ENCODE measurements at regions not wholly inside any gene's neighbourhood (a gene's known extent, or its start where the extent isn't known, plus 50 kb on each side); places are given as distances from the start of the nearest gene placed in this dataset.

DNA sequence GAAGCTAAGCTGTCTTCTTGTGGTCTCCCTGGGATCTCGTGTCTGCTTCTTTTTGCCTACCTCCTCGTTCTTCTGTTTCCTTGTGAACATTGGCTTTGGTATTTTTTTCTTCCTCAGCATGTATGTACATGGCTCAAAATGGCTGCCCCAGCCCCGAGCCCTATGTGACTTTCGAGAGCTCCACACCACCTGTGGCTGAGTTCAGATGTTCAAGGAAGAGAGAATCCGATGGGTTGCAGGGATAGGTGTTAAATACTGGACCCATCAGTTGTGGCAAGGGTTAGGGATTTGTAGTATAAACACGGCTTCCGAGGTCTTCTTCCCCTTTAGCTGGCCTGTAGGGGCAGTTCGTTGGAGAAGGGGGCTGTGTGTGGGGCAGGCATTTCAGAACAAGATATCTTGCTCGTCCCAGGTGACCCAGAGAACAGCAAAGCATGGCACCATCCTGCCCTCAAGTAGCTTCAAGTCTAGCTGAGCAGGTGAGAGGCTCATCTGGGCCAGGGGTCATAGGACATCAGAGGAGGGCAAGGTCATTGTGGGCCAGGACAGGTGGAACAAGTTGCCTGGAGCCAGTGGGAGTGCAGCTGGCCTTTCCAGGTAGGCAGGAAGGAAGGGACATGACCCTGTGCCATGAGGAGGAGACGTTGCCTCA is 57.2 kb upstream of the COMTD1 start:
- DNase-seq (ENCODE audit: low spot score) = no peak
- peaks cover 21% of the 10 kb centered on the region for H3K9me3 Mint-ChIP-seq
- no peak overlapping the region for H3K4me3 Mint-ChIP-seq
- no peaks in the 10 kb centered on the region for H3K36me3 Mint-ChIP-seq
- peaks cover 45% of the 10 kb centered on the region for H3K27me3 Mint-ChIP-seq (ENCODE audit: low read depth)
- H3K27ac Mint-ChIP-seq = no peak overlapping the region
- no peak for ATAC-seq
- TF ChIP-seq, protein P1, sequence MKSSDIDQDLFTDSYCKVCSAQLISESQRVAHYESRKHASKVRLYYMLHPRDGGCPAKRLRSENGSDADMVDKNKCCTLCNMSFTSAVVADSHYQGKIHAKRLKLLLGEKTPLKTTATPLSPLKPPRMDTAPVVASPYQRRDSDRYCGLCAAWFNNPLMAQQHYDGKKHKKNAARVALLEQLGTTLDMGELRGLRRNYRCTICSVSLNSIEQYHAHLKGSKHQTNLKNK (CRISPR knock-in tag; IDR thresholded peaks at IDR 0.05) = no peak
- no peak for TF ChIP-seq RELA (CRISPR knock-in tag; IDR thresholded peaks at IDR 0.05; ENCODE audit: borderline replicate concordance)
- TF ChIP-seq GABPB1 (CRISPR knock-in tag; IDR thresholded peaks at IDR 0.05) = no peak
- TF ChIP-seq HMGA2 (CRISPR knock-in tag; IDR thresholded peaks at IDR 0.05) = no peak
- TF ChIP-seq, protein P2, sequence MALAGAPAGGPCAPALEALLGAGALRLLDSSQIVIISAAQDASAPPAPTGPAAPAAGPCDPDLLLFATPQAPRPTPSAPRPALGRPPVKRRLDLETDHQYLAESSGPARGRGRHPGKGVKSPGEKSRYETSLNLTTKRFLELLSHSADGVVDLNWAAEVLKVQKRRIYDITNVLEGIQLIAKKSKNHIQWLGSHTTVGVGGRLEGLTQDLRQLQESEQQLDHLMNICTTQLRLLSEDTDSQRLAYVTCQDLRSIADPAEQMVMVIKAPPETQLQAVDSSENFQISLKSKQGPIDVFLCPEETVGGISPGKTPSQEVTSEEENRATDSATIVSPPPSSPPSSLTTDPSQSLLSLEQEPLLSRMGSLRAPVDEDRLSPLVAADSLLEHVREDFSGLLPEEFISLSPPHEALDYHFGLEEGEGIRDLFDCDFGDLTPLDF (CRISPR knock-in tag; IDR thresholded peaks at IDR 0.05) = no peak
- TF ChIP-seq ELF4 (CRISPR knock-in tag; IDR thresholded peaks at IDR 0.05; ENCODE audit: low read depth) = no peak
- TF ChIP-seq, protein P3, sequence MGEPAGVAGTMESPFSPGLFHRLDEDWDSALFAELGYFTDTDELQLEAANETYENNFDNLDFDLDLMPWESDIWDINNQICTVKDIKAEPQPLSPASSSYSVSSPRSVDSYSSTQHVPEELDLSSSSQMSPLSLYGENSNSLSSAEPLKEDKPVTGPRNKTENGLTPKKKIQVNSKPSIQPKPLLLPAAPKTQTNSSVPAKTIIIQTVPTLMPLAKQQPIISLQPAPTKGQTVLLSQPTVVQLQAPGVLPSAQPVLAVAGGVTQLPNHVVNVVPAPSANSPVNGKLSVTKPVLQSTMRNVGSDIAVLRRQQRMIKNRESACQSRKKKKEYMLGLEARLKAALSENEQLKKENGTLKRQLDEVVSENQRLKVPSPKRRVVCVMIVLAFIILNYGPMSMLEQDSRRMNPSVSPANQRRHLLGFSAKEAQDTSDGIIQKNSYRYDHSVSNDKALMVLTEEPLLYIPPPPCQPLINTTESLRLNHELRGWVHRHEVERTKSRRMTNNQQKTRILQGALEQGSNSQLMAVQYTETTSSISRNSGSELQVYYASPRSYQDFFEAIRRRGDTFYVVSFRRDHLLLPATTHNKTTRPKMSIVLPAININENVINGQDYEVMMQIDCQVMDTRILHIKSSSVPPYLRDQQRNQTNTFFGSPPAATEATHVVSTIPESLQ (CRISPR knock-in tag; IDR thresholded peaks at IDR 0.05) = no peak
- TF ChIP-seq, protein P4, sequence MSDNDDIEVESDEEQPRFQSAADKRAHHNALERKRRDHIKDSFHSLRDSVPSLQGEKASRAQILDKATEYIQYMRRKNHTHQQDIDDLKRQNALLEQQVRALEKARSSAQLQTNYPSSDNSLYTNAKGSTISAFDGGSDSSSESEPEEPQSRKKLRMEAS (CRISPR knock-in tag; IDR thresholded peaks at IDR 0.05) = no peak
- no peak for TF ChIP-seq ZBTB21 (CRISPR knock-in tag; IDR thresholded peaks at IDR 0.05; ENCODE audit: borderline replicate concordance)
- TF ChIP-seq, protein P5, sequence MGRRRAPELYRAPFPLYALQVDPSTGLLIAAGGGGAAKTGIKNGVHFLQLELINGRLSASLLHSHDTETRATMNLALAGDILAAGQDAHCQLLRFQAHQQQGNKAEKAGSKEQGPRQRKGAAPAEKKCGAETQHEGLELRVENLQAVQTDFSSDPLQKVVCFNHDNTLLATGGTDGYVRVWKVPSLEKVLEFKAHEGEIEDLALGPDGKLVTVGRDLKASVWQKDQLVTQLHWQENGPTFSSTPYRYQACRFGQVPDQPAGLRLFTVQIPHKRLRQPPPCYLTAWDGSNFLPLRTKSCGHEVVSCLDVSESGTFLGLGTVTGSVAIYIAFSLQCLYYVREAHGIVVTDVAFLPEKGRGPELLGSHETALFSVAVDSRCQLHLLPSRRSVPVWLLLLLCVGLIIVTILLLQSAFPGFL (CRISPR knock-in tag; IDR thresholded peaks at IDR 0.05; ENCODE audit: borderline replicate concordance) = no peak
- TF ChIP-seq, protein P6, sequence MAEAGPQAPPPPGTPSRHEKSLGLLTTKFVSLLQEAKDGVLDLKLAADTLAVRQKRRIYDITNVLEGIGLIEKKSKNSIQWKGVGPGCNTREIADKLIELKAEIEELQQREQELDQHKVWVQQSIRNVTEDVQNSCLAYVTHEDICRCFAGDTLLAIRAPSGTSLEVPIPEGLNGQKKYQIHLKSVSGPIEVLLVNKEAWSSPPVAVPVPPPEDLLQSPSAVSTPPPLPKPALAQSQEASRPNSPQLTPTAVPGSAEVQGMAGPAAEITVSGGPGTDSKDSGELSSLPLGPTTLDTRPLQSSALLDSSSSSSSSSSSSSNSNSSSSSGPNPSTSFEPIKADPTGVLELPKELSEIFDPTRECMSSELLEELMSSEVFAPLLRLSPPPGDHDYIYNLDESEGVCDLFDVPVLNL (CRISPR knock-in tag; IDR thresholded peaks at IDR 0.05; ENCODE audit: borderline replicate concordance, low read depth) = no peak
- TF ChIP-seq, protein P7, sequence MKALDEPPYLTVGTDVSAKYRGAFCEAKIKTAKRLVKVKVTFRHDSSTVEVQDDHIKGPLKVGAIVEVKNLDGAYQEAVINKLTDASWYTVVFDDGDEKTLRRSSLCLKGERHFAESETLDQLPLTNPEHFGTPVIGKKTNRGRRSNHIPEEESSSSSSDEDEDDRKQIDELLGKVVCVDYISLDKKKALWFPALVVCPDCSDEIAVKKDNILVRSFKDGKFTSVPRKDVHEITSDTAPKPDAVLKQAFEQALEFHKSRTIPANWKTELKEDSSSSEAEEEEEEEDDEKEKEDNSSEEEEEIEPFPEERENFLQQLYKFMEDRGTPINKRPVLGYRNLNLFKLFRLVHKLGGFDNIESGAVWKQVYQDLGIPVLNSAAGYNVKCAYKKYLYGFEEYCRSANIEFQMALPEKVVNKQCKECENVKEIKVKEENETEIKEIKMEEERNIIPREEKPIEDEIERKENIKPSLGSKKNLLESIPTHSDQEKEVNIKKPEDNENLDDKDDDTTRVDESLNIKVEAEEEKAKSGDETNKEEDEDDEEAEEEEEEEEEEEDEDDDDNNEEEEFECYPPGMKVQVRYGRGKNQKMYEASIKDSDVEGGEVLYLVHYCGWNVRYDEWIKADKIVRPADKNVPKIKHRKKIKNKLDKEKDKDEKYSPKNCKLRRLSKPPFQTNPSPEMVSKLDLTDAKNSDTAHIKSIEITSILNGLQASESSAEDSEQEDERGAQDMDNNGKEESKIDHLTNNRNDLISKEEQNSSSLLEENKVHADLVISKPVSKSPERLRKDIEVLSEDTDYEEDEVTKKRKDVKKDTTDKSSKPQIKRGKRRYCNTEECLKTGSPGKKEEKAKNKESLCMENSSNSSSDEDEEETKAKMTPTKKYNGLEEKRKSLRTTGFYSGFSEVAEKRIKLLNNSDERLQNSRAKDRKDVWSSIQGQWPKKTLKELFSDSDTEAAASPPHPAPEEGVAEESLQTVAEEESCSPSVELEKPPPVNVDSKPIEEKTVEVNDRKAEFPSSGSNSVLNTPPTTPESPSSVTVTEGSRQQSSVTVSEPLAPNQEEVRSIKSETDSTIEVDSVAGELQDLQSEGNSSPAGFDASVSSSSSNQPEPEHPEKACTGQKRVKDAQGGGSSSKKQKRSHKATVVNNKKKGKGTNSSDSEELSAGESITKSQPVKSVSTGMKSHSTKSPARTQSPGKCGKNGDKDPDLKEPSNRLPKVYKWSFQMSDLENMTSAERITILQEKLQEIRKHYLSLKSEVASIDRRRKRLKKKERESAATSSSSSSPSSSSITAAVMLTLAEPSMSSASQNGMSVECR (CRISPR knock-in tag; IDR thresholded peaks at IDR 0.05; ENCODE audit: borderline replicate concordance) = no peak
- TF ChIP-seq, protein P8, sequence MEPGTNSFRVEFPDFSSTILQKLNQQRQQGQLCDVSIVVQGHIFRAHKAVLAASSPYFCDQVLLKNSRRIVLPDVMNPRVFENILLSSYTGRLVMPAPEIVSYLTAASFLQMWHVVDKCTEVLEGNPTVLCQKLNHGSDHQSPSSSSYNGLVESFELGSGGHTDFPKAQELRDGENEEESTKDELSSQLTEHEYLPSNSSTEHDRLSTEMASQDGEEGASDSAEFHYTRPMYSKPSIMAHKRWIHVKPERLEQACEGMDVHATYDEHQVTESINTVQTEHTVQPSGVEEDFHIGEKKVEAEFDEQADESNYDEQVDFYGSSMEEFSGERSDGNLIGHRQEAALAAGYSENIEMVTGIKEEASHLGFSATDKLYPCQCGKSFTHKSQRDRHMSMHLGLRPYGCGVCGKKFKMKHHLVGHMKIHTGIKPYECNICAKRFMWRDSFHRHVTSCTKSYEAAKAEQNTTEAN (CRISPR knock-in tag; IDR thresholded peaks at IDR 0.05) = no peak
- TF ChIP-seq SMAD3 (CRISPR knock-in tag; IDR thresholded peaks at IDR 0.05; ENCODE audit: borderline replicate concordance) = no peak
- TF ChIP-seq, protein P9, sequence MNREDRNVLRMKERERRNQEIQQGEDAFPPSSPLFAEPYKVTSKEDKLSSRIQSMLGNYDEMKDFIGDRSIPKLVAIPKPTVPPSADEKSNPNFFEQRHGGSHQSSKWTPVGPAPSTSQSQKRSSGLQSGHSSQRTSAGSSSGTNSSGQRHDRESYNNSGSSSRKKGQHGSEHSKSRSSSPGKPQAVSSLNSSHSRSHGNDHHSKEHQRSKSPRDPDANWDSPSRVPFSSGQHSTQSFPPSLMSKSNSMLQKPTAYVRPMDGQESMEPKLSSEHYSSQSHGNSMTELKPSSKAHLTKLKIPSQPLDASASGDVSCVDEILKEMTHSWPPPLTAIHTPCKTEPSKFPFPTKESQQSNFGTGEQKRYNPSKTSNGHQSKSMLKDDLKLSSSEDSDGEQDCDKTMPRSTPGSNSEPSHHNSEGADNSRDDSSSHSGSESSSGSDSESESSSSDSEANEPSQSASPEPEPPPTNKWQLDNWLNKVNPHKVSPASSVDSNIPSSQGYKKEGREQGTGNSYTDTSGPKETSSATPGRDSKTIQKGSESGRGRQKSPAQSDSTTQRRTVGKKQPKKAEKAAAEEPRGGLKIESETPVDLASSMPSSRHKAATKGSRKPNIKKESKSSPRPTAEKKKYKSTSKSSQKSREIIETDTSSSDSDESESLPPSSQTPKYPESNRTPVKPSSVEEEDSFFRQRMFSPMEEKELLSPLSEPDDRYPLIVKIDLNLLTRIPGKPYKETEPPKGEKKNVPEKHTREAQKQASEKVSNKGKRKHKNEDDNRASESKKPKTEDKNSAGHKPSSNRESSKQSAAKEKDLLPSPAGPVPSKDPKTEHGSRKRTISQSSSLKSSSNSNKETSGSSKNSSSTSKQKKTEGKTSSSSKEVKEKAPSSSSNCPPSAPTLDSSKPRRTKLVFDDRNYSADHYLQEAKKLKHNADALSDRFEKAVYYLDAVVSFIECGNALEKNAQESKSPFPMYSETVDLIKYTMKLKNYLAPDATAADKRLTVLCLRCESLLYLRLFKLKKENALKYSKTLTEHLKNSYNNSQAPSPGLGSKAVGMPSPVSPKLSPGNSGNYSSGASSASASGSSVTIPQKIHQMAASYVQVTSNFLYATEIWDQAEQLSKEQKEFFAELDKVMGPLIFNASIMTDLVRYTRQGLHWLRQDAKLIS (CRISPR knock-in tag; IDR thresholded peaks at IDR 0.05; ENCODE audit: borderline replicate concordance) = no peak
- TF ChIP-seq GTF2I (CRISPR knock-in tag; conservative IDR thresholded peaks at IDR 0.05) = no peak
- ChIA-PET POLR2A (no interaction called here), CTCF (interaction anchor here (1.5 kb wide), 1 partner anchor 9 kb away, joined by 5 read pairs; no protein-coding TSS in a partner anchor)
- H3K4me1 Mint-ChIP-seq = 0 out of 2 replicates have a peak, but pooled peaks cover 2% of the 10 kb centered on the region
